Middle frontal gyrus (tissue), 1 donor: ENCODE measurements at regions not wholly inside any gene's neighbourhood (a gene's known extent, or its start where the extent isn't known, plus 50 kb on each side); places are given as distances from the start of the nearest gene placed in this dataset.
"Not testable (repeated sequence)": the region's sequence is repeated elsewhere in the genome, so short reads cannot be mapped to it uniquely, and the experiment has no call there.

Experiments
- DNase-seq: peaks from one replicate; pipeline ENCODE4 v3.0.0-alpha.2; 2015; ENCODE audit warnings: low spot score; ENCODE audit errors: extremely low spot score

DNA sequence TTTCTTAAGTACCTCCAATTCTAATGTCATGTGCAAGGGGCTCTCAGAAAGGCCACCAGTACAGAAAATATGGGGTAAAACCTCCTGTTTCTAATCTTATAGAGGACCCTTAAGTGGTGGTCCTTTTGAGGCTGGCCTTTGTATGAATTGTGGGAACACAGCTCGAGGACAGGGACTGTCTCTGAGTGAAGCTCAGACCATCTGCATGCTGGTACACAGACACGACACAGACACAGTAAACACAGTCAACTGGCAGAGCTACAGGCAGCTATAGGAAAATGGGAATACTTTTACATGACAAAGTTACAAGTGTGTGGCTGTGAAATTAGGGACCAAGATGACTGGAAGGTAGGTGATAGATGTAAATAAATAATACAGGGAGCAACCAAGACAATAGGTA lies 143.9 kb upstream of the PREP start:
- no peak for DNase-seq

DNA sequence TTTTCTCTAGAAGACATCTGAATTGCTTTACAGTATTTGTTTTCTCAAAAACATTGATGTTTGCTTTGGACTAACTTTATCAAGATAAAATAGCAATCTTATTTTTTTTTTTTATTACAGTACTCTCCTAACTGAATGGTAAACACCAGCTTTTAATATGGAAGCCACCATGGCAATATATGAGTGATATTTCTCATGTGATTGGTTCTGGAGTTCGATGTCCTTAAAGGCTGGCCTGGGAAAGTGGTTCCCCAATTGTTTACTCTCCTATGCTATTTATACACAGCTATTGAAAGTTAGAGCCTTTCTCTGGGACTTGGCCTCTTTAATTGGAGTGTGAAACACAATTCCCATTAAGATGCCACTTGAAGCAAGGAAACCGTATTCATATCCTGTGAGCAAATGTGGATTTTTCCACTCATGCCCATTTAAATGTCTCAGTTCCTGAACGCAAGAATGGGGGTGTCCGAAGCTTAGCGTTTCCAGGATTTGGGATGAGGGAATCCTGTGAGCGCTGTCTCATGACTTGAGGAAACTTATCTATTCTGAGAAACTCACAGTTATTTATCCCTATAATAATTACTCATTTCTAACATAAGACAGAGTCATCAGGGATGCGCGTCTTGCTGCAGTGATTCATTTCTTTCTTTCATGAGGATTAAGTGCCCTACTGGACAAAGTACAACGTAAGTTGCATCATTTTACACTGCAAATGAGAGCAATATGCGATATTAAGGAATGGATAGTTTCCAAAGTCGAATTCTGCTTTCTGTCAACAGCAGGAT lies 143.3 kb upstream of the PREP start:
- no peak for DNase-seq

DNA sequence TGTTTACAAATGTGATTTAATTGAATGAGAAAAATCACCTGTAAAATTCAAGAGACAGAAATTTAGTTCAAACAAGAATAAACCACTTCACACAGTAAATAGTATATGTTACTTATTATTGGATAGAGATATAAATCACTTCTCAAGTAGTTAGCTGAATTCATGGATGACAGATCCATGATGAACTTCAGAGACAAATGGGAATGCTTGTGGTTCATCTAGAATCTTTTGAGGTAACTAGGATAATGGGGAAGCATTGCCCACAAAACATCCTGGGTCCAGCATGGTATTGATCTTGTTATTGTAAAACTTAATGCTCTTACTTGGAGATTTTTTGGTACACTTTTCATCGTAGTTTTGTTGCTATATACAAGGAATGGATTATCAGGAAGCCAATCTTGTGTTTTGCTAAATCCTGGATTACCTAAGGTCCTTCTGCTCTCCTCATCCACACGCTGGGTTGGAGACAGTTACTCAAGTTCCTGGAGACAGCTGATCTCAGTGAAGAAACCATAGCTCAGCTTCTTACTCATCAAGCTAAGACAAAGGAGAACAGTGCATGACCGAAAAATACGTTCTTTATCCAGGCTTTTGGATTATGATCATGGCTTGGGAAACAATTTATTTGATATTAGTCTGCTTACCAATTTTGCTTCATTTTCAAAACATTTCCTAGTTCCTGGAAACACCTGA lies 142.5 kb upstream of the PREP start:
- no peak for DNase-seq

DNA sequence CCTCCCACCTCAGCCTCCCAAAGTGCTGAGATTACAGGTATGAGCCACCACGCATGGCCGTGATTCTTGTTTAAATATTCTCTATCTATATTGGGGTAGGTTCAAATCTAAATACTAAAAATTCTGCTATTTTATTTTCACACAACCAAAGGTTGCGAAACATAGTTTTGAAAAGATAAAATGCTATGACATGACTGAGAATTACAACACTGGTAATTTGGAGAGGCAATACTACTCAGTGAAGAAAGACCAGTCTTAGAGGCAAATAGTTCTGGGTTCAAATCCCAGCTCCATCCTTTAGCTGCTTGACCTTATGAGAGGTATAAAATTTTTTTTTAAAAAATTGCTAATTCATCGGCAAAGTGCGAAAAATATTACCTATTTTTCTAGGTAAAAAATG lies 137.0 kb upstream of the PREP start:
- no peak for DNase-seq

DNA sequence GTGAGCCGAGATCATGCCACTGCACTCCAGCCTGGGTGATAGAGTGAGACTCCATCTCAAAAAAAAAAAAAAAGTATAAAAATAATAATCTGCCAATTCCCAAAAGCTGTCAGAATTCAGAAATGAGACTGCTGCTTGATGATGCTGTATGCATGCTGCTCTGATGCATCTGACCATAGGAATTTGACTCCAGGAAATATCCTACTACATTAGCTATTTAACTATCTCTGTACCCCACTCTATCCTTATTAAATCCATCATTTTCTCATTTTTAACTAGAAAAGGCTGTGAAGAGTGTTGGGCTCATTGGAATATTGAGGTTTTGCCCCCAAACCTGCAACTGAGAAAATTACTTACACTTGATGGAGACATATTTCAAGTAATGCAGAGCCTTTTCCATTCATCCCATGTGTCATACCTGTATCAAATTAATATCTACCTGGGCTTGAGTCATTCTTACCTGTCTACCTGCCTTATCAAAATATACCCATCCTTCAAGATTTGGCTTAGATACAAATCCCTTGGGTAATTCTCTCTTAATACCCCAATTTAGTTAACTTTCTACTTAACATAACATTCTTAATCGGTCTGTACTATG lies 135.2 kb upstream of the PREP start:
- no peak for DNase-seq

DNA sequence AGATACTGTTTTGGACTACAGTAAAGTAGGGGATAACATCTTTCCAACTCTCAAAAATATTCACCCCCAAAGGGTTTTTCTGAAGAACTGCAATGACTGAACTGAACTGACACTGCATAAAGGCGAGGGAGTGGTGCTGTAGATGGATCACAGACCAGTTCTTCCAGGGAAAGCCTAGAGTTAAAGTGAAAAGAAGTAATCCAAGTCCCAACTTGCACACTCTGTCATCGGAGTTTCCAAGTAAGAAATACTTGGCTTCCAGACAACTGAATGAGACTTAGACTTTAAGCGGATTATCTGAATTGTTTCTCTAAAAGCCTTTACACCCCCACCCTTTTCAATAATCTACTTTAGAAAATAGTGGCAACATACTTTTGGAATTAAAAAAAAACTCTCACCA lies 134.1 kb upstream of the PREP start:
- no peak for DNase-seq

DNA sequence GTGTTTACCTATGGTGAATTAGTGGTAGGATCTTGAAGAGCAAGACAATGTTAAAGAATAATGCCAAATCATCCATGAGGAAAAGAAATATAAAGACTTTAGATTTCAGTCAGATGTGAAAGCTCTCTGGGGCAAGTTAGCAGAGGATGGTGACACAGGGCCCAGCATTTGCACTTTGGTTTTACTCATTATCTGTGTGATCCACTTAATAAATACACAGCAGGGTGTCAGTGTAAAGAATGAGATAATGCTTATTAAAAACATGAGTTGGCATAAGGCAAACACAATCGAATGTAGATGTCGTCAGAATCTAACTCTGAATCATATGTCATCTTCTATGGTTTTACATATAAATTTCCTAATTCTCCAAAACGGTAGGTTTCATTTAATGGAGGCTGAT lies 130.4 kb upstream of the PREP start:
- no peak for DNase-seq

DNA sequence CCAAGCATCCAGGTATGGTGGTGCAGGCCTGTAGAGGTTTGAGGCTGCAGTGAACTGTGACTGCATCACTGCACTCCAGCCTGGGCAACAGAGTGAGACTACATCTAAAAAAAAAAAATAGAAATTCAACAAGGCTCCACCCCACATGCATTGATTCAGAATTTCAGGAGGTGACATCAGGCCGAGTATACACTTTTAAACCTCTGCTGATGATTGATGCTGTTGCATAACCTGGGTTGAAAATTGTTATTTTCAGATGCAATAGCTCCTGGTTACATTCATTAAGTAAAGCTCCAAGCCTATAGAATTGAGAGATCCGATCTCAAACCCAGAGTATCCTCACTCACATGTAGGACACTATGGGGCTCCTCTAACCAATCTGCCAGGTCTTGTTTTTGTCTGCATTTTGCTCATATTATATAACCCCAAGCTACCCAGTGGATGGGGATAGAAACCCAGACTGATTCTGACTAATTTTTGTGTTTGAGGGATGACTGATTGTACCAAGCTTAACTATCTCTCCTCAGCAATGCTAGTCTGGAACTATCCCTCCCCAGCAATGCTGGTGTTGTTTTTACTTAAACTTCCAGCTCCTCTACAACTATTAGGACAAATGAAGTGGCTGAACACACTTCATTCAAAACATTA lies 123.5 kb upstream of the PREP start:
- no peak for DNase-seq

DNA sequence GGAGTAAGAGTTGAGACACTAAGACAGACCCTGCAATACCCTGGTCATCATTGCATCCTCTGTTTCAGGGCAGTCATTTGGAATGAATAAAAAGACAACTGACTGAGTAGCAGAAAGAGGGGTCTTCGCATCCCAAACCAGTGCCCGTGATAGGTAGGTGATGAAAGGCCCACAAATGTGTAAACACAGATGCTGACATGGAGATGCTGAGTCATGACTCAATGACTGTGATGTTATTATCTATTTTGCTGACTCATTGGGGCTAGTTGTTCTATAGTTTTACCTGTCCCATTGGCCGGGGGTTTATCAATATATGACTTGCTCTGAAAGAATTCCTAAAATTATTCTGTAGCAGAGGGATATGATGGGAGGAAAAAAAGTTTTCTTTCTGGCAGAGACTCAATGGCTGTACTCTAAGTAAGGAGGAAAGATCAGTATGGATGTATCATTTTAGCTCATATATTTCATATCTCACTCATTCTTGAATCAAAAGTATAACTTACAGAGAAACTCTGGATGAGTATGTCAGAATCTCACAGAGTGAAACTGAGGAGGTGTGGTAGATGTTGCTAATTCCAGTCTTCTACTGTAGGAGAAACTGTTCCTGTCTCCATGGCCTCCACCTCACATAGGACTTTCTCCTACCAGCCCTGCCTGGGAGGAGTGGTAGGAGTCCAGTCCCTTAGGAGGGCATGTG lies 119.9 kb upstream of the PREP start:
- no peak for DNase-seq

DNA sequence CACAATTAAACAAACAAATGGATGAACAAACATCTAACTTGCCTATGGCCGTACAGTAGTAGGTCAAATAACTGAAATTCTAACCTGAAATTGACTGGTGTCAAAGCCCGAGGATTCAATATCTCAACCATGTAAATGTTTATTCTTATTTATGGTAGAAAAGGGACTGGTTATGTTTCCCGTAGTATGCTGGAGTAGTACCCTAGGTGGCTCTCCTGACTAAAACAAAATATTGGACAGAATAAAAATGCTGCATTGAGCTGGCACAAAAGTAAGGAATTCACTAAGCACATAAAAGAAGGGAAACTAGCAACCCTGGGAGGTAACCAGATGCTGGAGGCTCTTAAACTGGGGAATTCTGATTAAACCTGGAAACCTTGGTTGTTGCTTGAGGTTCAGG lies 117.1 kb upstream of the PREP start:
- DNase-seq: no peak

DNA sequence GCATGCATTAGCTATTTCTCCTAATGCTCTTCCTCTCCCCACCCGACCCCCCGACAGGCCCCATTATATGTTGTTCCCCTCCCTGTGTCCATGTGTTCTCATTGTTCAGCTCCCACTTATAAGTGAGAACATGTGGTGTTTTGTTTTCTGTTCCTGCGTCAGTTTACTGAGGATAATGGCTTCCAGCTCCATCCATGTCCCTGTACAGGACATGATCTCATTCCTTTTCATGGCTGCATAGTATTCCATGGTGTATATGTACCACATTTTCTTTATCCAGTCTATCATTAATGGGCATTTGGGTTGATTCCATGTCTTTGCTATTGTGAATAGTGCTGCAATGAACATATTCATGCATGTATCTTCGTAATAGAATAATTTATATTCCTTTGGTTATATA lies 116.1 kb upstream of the PREP start:
- not testable (repeated sequence) for DNase-seq

DNA sequence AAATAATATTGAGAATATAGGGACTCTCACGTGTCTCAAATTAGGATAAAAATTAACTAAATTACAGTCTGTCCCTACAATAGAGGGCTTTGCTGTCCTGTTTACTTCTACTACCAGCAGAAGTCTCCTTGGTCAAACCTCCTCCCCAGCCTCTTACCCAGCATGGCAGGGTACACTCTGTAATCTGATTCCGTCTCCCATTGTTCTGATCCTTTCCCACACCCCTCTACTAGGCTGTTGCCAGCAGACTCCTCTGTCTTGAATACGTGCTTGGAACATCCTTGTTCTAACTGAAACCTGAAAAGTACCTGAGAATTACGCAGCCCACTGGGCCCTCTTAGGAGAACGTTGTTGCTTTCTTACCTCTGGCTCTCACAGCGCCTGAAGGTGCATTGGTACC lies 112.2 kb upstream of the PREP start:
- no peak for DNase-seq

DNA sequence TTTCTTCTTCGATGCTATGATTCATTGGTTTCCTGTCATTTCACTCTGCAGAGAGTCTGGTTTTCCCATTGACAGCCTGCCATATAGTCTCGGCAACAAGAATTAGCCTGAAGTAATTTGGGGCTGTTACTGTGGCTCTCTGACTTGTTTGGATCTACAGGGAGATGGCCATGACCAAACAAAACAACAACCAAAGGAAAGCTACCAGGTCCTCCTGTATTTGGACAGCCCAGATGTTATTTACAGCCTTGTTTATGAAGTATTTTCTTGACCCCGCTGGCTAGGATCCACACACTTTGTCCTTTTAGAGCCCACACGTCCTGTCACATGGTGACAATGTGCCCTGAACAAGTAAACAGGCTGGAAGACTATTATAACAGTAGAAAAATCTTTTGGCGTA lies 111.4 kb upstream of the PREP start:
- DNase-seq: no peak

DNA sequence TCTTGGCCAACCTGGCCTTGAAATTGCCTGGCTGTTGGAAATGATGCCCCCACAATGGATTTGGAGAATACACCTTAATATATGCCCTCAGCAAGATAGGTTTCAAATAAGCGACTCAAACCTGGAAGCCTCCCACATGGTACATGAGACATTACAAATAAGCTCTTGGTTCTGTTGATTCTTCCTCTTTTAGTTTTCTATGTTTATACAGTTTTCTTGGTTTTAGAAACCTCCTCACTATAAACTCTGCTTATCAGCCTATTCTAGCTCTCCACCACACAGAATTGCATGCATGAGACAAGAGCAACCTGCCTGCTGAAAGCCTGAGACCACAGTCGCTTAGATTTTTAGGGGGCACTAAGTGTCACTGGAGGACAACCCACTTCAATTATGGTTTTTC lies 108.8 kb upstream of the PREP start:
- DNase-seq: no peak

DNA sequence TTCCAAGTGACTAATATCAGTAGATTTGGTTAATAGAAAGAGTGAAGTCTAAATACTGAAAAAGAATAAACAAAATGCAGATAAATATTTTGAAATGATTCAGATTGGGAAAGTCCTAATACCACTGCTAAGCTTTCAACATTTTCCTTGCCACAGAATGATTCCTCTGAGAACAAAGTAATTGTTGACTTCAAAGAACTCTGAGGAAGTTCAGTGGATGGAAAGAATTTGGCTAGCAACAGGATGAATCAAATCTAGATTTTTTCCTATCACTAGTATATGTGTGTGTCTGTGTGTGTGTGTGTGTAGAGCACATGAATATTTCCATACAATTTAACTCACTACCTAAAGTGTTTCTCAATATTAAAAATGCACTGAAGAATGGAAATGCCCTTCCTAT lies 107.9 kb upstream of the PREP start:
- no peak for DNase-seq

DNA sequence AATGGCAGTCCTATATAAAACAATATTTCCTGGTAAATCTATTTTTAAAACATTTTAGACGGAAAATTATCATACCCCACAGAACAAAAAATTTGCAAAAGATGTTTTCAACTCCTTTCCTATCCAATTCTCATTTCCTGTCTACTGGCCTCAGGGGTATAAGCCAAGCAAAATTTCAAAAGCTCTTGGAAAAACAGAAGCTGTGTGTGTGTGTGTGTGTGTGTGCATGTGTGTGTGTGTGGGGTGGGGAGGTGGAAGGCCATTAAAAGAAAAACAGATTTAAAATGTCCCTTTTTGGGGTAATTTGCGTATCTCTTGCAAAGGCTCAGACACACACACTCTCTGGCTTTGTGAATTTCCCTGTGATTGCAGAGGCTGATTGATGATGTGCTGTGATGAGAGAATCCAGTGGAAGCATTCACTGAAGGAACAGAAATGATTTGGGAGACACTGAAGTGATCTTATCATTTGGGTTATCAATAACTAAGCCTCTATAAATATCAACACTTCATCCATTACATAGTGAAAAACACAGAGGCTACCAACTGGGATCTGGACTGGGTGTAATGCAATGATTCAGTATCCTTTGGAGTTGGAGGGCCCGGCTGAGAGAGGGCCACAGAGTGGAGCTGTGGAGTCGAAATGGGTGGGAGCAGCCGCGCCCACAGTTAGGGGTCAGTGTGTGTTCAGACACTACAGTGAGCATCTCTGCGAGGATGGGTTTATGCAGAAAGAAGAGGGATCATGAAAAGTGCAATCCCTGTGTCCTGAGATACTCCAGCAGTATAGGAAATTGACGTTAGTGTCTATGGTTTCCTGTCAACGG lies 106.8 kb upstream of the PREP start:
- DNase-seq: no peak

DNA sequence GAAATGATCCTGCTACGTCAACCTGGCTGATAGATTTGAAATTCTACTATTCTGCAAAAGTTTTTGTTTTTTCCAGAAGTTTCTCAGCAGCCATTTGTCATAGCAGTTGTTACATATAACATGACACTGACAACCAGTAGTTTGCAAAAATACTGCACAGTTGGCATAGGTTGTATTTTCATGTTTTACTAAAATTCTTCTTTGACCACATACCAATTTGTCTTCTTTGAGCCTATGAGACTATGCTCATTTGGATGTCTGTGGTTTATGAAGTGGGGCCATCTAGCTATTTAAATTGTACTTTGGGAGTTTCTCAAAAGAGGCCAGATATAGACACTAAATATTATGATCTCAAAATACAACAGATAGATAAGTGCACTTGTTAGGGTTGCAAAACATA lies 104.9 kb upstream of the PREP start:
- DNase-seq: no peak

DNA sequence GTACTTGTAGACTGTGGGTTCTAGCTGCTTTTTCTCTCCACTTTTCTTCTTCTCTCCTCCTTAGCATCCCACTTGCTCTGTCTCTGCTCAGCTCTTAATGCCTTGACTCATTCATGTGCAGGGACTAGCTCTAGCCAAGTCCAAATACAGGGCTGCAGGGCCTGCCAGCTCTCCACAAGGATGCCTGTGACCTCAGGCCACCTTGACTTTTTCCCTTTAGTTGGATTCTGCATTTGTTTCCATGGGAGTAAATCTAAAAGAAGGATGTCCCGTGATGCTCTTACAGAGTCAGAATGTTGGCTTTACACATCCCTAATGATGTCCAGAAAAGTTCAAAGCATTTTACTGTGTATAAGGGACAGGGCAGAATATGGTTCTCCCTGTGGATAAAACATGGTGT lies 101.8 kb upstream of the PREP start:
- DNase-seq: no peak

DNA sequence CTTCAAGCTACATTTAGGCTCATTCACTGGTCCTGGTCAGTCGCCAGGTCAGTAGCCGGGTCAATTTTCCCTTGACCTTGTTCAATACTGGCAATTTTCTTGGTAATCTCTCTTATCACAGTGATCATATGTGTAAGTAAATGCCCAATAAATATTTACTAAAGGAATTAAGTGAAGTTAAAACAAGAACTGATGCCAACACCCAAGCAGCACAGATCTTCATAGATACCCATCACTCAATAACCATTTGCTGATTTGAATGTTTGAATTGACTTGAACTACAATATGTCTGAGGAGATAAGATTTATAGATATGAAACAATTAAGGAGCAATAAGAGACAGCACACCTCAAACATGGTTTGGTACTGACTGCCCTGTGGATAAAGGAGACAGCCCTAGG lies 100.8 kb upstream of the PREP start:
- no peak for DNase-seq

DNA sequence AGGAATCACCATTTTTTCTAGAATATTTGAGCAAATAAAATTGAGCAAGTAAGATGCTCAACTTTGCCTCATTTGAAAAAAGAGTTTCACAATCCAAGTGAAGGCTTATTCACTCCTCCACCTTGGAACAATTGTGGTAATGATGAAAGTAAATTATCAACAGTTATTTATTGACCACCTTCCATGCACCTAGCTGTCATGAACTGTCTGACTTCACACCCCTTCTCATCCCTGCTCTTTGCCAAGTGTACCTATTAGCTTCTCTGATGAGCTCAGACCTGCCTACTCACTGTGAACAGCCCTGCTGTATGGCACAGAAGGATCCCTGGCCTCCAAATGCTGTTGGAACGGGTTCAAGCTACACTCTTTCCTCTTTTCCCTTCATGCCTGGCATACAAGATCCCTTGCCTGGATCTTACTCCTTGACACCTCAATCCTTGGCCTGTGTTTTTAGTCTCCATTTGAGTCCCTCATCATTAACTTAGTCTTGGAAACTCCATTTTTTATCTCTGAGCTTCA lies 99.0 kb upstream of the PREP start:
- no peak for DNase-seq

DNA sequence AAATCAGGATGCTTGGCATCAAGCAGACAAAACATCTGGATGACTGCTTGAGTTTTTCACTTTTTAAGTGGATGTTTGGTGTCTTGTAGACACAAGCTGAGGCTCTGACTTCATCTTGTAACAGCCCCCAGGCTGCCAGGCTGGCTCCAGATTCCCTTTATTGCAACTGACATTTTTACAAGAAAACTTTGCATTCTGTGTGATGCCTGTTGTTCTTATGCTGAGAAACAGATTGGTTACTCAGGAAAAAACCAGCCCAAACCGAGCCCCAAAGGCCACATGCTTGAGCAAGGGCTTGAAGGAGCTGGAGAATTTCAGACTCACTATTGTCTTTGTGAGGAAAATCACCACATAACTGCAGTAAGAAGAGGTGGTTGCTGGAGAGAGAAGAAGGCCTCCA lies 98.4 kb upstream of the PREP start:
- no peak for DNase-seq
